H9 (cell line): ENCODE measurements at regions not wholly inside any gene's neighbourhood (a gene's known extent, or its start where the extent isn't known, plus 50 kb on each side); places are given as distances from the start of the nearest gene placed in this dataset.

Source experiments
- DNase-seq: peaks from one replicate; pipeline ENCODE4 v3.0.0-alpha.2; 2017
- H2AFZ ChIP-seq: one replicate; pipeline ENCODE4 v1.6.1; 2013; ENCODE audit warnings: mild to moderate bottlenecking, low read length, control low read depth, moderate library complexity
- H2AK5ac ChIP-seq: 2 replicates; pipeline ENCODE4 v1.6.1; 2013; ENCODE audit warnings: low read length, control low read depth, mixed read lengths; ENCODE audit not compliant: insufficient read length
- H2BK120ac ChIP-seq: one replicate; pipeline ENCODE4 v1.6.1; 2013; ENCODE audit warnings: low read depth, mild to moderate bottlenecking, low read length, control low read depth, inconsistent platforms; ENCODE audit not compliant: poor library complexity, severe bottlenecking
- H2BK12ac ChIP-seq: 2 replicates; pipeline ENCODE4 v1.6.1; 2013; ENCODE audit warnings: low read length, control low read depth, mixed read lengths, low read depth; ENCODE audit not compliant: insufficient read length
- H2BK15ac ChIP-seq: 2 replicates; pipeline ENCODE4 v1.6.1; 2013; ENCODE audit warnings: low read depth, low read length, control low read depth
- H2BK20ac ChIP-seq: one replicate; pipeline ENCODE4 v1.6.1; 2013; ENCODE audit warnings: low read depth, mild to moderate bottlenecking, low read length, control low read depth, inconsistent platforms; ENCODE audit not compliant: poor library complexity, severe bottlenecking
- H2BK5ac ChIP-seq: 2 replicates; pipeline ENCODE4 v1.6.1; 2013; ENCODE audit warnings: low read length, control low read depth, mixed read lengths; ENCODE audit not compliant: insufficient read length
- H3K14ac ChIP-seq: 2 replicates; pipeline ENCODE4 v1.6.1; 2013; ENCODE audit warnings: low read length, control low read depth; ENCODE audit not compliant: insufficient read depth
- H3K18ac ChIP-seq: 2 replicates; pipeline ENCODE4 v1.6.1; 2013; ENCODE audit warnings: low read depth, mild to moderate bottlenecking, mixed read lengths, low read length, control low read depth; ENCODE audit not compliant: insufficient read length
- H3K23ac ChIP-seq: 2 replicates; pipeline ENCODE4 v1.6.1; 2013; ENCODE audit warnings: low read length, control low read depth, mixed read lengths, low read depth; ENCODE audit not compliant: insufficient read length
- H3K23me2 ChIP-seq: 2 replicates; pipeline ENCODE4 v1.6.1; 2013; ENCODE audit warnings: low read depth, mild to moderate bottlenecking, mixed read lengths, low read length, control low read depth; ENCODE audit not compliant: insufficient read length, poor library complexity, severe bottlenecking
- H3K27ac ChIP-seq: 2 replicates; pipeline ENCODE4 v1.5.1; 2013; ENCODE audit warnings: low read length, control low read depth, mixed read lengths, low read depth; ENCODE audit not compliant: insufficient read length
- H3K27me3 ChIP-seq: 2 replicates; pipeline ENCODE4 v1.6.1; 2013; ENCODE audit warnings: low read length, control low read depth, inconsistent platforms; ENCODE audit not compliant: insufficient read depth
- H3K4ac ChIP-seq: 2 replicates; pipeline ENCODE4 v1.6.1; 2013; ENCODE audit warnings: low read depth, mild to moderate bottlenecking, control low read depth, inconsistent platforms, low read length, moderate library complexity
- H3K4me1 ChIP-seq: 2 replicates; pipeline ENCODE4 v1.6.1; 2013; ENCODE audit warnings: low read length, control low read depth, inconsistent platforms; ENCODE audit not compliant: insufficient read depth
- H3K4me2 ChIP-seq: 2 replicates; pipeline ENCODE4 v1.6.1; 2013; ENCODE audit warnings: low read length, control low read depth, mixed read lengths; ENCODE audit not compliant: insufficient read length, insufficient read depth
- H3K56ac ChIP-seq: 2 replicates; pipeline ENCODE4 v1.6.1; 2013; ENCODE audit warnings: low read depth, mild to moderate bottlenecking, mixed read lengths, low read length, control low read depth; ENCODE audit not compliant: insufficient read length
- H3K79me1 ChIP-seq: 2 replicates; pipeline ENCODE4 v1.6.1; 2013; ENCODE audit warnings: low read depth, mild to moderate bottlenecking, moderate library complexity, low read length, control low read depth, inconsistent platforms; ENCODE audit not compliant: insufficient read depth, poor library complexity, severe bottlenecking
- H3K79me2 ChIP-seq: 2 replicates; pipeline ENCODE4 v1.6.1; 2013; ENCODE audit warnings: low read length, control low read depth, inconsistent platforms; ENCODE audit not compliant: insufficient read depth
- H3K9ac ChIP-seq: 2 replicates; pipeline ENCODE4 v1.6.1; 2013; ENCODE audit warnings: low read length, control low read depth, mixed read lengths; ENCODE audit not compliant: insufficient read length; ENCODE audit errors: extremely low read depth
- H3K9me3 ChIP-seq: one replicate; pipeline ENCODE4 v1.6.1; 2013; ENCODE audit warnings: low read depth, low read length, inconsistent platforms; ENCODE audit not compliant: control insufficient read depth
- H3T11ph ChIP-seq: one replicate; pipeline ENCODE4 v1.6.1; 2013; ENCODE audit warnings: mild to moderate bottlenecking, low read length, control low read depth, inconsistent platforms
- H4K20me1 ChIP-seq: one replicate; pipeline ENCODE4 v1.6.1; 2013; ENCODE audit not compliant: control insufficient read depth, insufficient read length, insufficient read depth
- H4K5ac ChIP-seq: 2 replicates; pipeline ENCODE4 v1.6.1; 2013; ENCODE audit warnings: low read depth, mild to moderate bottlenecking, mixed read lengths, low read length, control low read depth; ENCODE audit not compliant: insufficient read length
- H4K8ac ChIP-seq: replicated peaks from 2 replicates; pipeline ENCODE4 v1.6.1; 2013; ENCODE audit warnings: low read length, control low read depth, mixed read lengths, low read depth; ENCODE audit not compliant: insufficient read length
- H4K91ac ChIP-seq: 2 replicates; pipeline ENCODE4 v1.6.1; 2013; ENCODE audit warnings: low read depth, mild to moderate bottlenecking, moderate library complexity, mixed read lengths, low read length, control low read depth; ENCODE audit not compliant: insufficient read length
- H3K27ac Mint-ChIP-seq, 3 experiments: 2 replicates in 2 of 3; 3 replicates in 1 of 3; pipeline ENCODE4 v1.8.0; 2020 to 2021; ENCODE audit warnings: mixed read lengths in 3 of 3, mild to moderate bottlenecking in 1 of 3, moderate library complexity in 1 of 3
- H3K27me3 Mint-ChIP-seq: 2 replicates; pipeline ENCODE4 v1.8.0; 2021; ENCODE audit warnings: low read depth, mild to moderate bottlenecking, moderate library complexity, mixed read lengths
- H3K36me3 Mint-ChIP-seq, 3 experiments: 2 replicates in 2 of 3; 3 replicates in 1 of 3; pipeline ENCODE4 v1.8.0; 2020 to 2021; ENCODE audit warnings: low read depth in 3 of 3, mixed read lengths in 3 of 3; ENCODE audit not compliant: insufficient read depth in 1 of 3
- H3K4me1 Mint-ChIP-seq, 2 experiments: 2 replicates each; pipeline ENCODE4 v1.8.0; 2020; ENCODE audit warnings: mixed read lengths in 2 of 2
- H3K4me3 Mint-ChIP-seq, 2 experiments: 2 replicates in 1 of 2; 3 replicates in 1 of 2; pipeline ENCODE4 v1.8.0; 2020 to 2021; ENCODE audit warnings: mild to moderate bottlenecking in 2 of 2, mixed read lengths in 2 of 2, moderate library complexity in 1 of 2
- H3K9me3 Mint-ChIP-seq, 2 experiments: 2 replicates in 1 of 2; 3 replicates in 1 of 2; pipeline ENCODE4 v1.8.0; 2020; ENCODE audit warnings: mild to moderate bottlenecking in 2 of 2, mixed read lengths in 2 of 2, moderate library complexity in 1 of 2
- WGBS: extraction: QIAGEN DNeasy Blood & Tissue Kit; methylation state at CpG from one replicate; pipeline ENCODE4 v1.1.7; 2013; ENCODE audit warnings: missing lambda C conversion rate, low lambda C conversion rate, mixed read lengths; ENCODE audit not compliant: insufficient read length; ENCODE audit errors: extremely low coverage; 5-methylcytosine and 5-hydroxymethylcytosine counted together
- TF ChIP-seq, protein P1 (sequence below): fragments of 200-600 bp; sonication (generic); conservative IDR thresholded peaks from 3 replicates; pipeline ENCODE4 v1.8.0; 2021; ENCODE audit warnings: antibody characterized with exemption, mild to moderate bottlenecking

DNA sequence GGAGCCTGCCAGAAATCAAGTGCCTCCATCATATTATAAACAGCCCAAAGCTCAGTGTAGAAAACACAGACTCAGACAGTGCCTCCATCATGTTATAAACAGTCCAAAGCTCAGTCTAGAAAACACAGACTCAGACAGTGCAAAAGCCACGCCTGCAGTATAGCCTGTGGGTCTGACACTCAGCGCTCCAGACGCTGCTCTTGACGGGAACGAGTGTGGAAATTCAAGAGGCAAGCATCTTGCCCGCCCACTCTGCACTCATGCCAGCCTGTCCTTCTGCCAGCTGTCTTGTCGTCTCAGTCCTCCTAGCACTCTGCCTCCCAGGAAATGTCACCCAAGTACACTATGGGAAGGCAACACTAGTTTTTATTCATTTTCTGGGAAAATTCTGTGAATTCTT, 274.2 kb upstream of the CDH4 start:
- H3K79me2 ChIP-seq, result no peaks in the 10 kb centered on the region
- H3K27ac ChIP-seq, result no peak overlapping the region
- H3K79me1 ChIP-seq, result no peaks in the 10 kb centered on the region
- Mint-ChIP-seq H3K4me1 (peaks cover 0 to 2% of the 10 kb centered on the region in 2 experiments; a peak in 1 of 4 replicates), H3K36me3 (peaks cover 0 to 4% (median 0%) of the 10 kb centered on the region in 3 experiments; a peak in 2 of 7 replicates), H3K27ac (no peak overlapping the region), H3K9me3 (peaks cover 17 to 19% of the 10 kb centered on the region in 2 experiments), H3K27me3 (peaks cover 45% of the 10 kb centered on the region), H3K4me3 (no peak overlapping the region)
- no peak overlapping the region for H3K4me2 ChIP-seq
- H2BK20ac ChIP-seq, result no peak overlapping the region
- H2AFZ ChIP-seq, result no peak overlapping the region
- TF ChIP-seq, protein P1, sequence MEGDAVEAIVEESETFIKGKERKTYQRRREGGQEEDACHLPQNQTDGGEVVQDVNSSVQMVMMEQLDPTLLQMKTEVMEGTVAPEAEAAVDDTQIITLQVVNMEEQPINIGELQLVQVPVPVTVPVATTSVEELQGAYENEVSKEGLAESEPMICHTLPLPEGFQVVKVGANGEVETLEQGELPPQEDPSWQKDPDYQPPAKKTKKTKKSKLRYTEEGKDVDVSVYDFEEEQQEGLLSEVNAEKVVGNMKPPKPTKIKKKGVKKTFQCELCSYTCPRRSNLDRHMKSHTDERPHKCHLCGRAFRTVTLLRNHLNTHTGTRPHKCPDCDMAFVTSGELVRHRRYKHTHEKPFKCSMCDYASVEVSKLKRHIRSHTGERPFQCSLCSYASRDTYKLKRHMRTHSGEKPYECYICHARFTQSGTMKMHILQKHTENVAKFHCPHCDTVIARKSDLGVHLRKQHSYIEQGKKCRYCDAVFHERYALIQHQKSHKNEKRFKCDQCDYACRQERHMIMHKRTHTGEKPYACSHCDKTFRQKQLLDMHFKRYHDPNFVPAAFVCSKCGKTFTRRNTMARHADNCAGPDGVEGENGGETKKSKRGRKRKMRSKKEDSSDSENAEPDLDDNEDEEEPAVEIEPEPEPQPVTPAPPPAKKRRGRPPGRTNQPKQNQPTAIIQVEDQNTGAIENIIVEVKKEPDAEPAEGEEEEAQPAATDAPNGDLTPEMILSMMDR, result no peak
- no peak overlapping the region for H3K56ac ChIP-seq
- no peaks in the 10 kb centered on the region for H3K23me2 ChIP-seq
- no peak overlapping the region for H2BK5ac ChIP-seq
- no peak overlapping the region for H4K5ac ChIP-seq
- no CpG with 5 or more reads among the region's 7 CpGs for WGBS
- H4K91ac ChIP-seq, result no peak overlapping the region
- H3T11ph ChIP-seq, result no peak overlapping the region
- H3K9ac ChIP-seq, result no peak overlapping the region
- H3K14ac ChIP-seq, result no peak overlapping the region
- no peaks in the 10 kb centered on the region; the same call in 1 of the 2 replicates for H3K27me3 ChIP-seq
- H4K8ac ChIP-seq, result no peak overlapping the region
- no peaks in the 10 kb centered on the region for H4K20me1 ChIP-seq
- no peaks in the 10 kb centered on the region for H3K4me1 ChIP-seq
- H2AK5ac ChIP-seq, result no peak overlapping the region
- H2BK120ac ChIP-seq, result no peak overlapping the region
- no peak overlapping the region for H2BK15ac ChIP-seq
- no peak overlapping the region for H3K23ac ChIP-seq
- H3K9me3 ChIP-seq, result no peaks in the 10 kb centered on the region
- no peak overlapping the region for H3K4ac ChIP-seq
- DNase-seq, result no peak
- no peak overlapping the region for H2BK12ac ChIP-seq
- H3K18ac ChIP-seq, result no peak overlapping the region
